ENCODE measurements at regions not wholly inside any gene's neighbourhood (a gene's known extent, or its start where the extent isn't known, plus 50 kb on each side); places are given as distances from the start of the nearest gene placed in this dataset.

DNA sequence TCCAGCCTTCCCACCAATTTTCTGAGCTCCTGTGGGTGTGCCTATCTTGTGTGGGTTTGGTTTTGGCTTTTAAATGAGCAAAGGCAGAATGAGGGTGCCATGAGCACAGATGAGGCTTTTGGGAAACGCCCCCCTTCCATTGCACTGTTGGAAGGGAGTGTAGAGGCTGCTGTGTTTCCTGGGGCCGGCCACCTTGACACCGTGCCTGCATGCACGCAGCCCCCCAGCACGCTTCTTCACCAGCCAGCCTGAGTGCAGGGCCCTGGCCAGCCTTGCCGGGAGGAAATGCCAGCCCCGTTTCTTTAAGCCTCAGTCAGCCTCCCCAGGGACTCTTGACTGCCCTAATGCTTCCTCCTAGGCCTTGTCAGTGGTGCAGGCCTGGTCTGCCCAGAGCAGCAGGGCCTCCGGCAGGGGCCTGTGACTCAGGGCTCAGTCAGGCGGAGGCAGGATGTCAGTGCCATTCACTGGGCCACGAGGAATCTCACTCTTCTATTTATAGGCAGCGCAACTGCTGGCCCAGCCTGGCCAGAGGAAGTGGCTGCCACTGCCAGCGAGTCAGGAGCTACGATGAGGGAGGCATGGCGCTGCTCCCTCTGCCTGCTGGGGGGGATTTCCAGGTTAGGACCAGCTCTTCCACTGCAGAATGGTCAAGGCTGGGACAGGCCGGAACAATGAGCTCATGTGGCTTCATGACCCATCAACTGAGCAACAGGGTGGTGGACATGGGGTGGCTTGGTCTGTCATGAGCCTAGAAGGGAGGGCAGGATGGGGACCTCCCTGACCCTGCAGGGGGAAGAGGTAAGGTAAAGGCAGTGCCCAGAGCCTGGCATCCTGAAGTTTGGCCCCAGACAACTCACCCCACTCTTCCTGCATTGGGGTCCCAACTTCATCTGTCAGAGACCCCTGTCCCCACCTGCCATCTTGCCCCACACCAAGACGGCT, 205.2 kb downstream of the RAB11FIP4 start:
- peak; percentile 25 for DNase-seq
- H3K27ac Mint-ChIP-seq, result no peak overlapping the region
- intact Hi-C loops (cut with micrococcal nuclease), result no loop called here
- no peaks in the 10 kb centered on the region for H3K9me3 Mint-ChIP-seq
- no peaks in the 10 kb centered on the region for H3K27me3 Mint-ChIP-seq (ENCODE audit: low read depth)
- no peak overlapping the region for H3K4me3 Mint-ChIP-seq
- H3K4me1 Mint-ChIP-seq (ENCODE audit: low read depth), result no peaks in the 10 kb centered on the region
- H3K36me3 Mint-ChIP-seq (ENCODE audit: low read depth), result no peaks in the 10 kb centered on the region
- CTCF ChIA-PET, result interaction anchor here (0.6 kb wide), 2 partner anchors 135 to 212 kb away, joined by 3 read pairs; no protein-coding TSS in a partner anchor

DNA sequence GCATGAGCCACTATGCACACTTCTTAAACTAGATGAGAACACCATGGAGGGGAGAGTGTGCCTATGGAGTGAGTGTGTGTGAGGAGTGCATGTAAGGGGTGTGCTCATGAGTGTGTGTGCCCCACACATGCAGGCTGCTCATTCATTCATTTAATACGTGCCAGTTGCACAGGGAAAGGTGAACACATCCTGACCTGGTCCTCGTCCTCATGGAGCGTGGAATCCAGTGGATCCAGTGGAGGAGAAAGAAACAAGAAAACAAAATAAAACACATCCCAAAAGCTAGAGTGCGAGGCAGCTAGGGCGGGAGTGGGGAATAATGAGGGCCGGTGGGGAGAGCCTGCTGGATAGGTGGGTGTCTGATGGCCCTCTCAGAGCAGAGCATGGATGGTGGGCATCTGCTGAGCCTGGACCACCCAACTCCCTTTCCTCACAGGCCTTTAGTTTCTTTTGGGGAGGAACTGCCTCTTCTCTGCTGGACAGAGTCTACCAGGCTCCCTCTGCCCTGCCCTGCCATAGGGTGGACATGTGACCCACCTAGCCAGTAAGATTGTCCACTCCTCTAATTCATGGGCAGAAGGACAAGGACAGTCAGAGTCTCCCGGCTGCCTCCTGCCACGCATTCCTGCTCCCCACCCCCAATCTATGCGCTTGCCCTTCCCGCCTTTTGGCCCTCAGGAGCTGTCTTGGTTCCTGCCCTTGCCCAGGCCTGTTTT, 204.3 kb downstream of the RAB11FIP4 start:
- Mint-ChIP-seq H3K36me3 (ENCODE audit: low read depth) (no peaks in the 10 kb centered on the region), H3K9me3 (no peaks in the 10 kb centered on the region), H3K27me3 (ENCODE audit: low read depth) (no peaks in the 10 kb centered on the region), H3K4me1 (ENCODE audit: low read depth) (no peaks in the 10 kb centered on the region), H3K4me3 (no peak overlapping the region), H3K27ac (no peak overlapping the region)
- intact Hi-C loops (cut with micrococcal nuclease), result no loop called here
- no peak for DNase-seq
- CTCF ChIA-PET, result interaction anchor here (0.6 kb wide), 1 partner anchor 213 kb away, joined by 3 read pairs; no protein-coding TSS in a partner anchor

DNA sequence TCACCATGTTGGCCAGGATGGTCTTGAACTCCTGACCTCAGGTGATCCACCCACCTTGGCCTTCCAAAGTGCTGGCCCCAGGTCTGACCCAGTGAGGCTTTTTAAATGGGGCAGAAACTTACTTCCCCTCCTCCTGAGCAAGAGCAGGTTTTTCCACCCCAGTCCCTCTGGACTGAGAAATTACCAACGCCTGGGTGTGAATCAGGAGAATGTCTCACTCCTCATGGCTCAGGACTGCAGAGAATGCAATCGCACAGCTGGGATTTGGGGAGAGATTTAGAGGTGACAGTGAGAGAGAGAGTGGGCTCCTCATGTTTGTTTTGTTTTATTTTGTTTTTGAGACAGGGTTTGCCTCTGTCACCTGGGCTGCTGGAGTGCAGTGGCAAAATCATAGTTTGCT, 203.6 kb downstream of the RAB11FIP4 start:
- Mint-ChIP-seq H3K4me3 (no peak overlapping the region), H3K9me3 (no peaks in the 10 kb centered on the region), H3K36me3 (ENCODE audit: low read depth) (no peaks in the 10 kb centered on the region), H3K4me1 (ENCODE audit: low read depth) (no peaks in the 10 kb centered on the region), H3K27me3 (ENCODE audit: low read depth) (no peaks in the 10 kb centered on the region), H3K27ac (no peak overlapping the region)
- intact Hi-C loops (cut with micrococcal nuclease), result no loop called here
- no peak for DNase-seq
- CTCF ChIA-PET, result no interaction called here

DNA sequence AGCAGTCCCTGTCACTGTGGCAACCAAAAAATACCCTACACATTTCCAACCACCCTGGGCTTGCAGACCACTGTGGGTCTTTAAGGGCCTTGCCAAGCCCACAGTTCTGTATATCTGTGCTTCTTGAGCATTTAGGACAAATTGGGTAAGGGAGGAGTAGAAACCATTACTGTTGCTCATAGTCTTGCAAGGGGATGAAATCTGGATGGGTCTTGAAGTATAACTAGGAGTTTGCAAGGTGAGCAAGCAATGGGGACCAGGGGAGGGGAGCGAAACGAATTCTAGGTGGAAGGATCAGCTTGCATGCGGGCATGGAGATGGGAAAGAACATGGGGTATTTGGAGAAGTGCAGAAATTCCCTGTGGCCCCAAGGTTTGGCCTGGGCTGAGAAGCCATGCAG, 202.9 kb downstream of the RAB11FIP4 start:
- DNase-seq, result no peak
- H3K9me3 Mint-ChIP-seq, result no peaks in the 10 kb centered on the region
- H3K27ac Mint-ChIP-seq, result no peak overlapping the region
- CTCF ChIA-PET, result no interaction called here
- H3K27me3 Mint-ChIP-seq (ENCODE audit: low read depth), result no peaks in the 10 kb centered on the region
- H3K4me3 Mint-ChIP-seq, result no peak overlapping the region
- intact Hi-C loops (cut with micrococcal nuclease), result no loop called here
- no peaks in the 10 kb centered on the region for H3K4me1 Mint-ChIP-seq (ENCODE audit: low read depth)
- H3K36me3 Mint-ChIP-seq (ENCODE audit: low read depth), result no peaks in the 10 kb centered on the region

DNA sequence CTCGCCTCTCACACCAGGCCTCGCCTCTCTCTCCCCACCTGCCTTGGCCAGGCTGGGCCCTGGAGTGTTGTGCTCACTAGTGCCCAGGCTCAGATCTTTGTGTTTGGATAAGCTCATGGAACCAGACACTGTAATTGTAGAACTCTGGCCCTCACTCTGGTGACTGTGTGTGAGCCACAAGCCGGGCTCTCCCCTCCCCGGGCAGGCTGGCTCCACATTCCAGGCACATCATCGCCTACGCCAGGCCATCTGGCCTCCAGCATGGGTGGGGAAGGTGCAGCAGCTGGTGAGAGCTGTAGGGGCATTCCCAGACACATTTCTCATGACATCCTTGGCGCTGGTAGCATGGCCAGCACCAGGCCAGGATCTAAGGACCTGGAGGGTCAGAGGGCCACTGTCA, 202.3 kb downstream of the RAB11FIP4 start:
- H3K27me3 Mint-ChIP-seq (ENCODE audit: low read depth), result no peaks in the 10 kb centered on the region
- no peaks in the 10 kb centered on the region for H3K4me1 Mint-ChIP-seq (ENCODE audit: low read depth)
- no peak overlapping the region for H3K4me3 Mint-ChIP-seq
- no peaks in the 10 kb centered on the region for H3K36me3 Mint-ChIP-seq (ENCODE audit: low read depth)
- CTCF ChIA-PET, result no interaction called here
- no peak for DNase-seq
- no peaks in the 10 kb centered on the region for H3K9me3 Mint-ChIP-seq
- intact Hi-C loops (cut with micrococcal nuclease), result no loop called here
- no peak overlapping the region for H3K27ac Mint-ChIP-seq

DNA sequence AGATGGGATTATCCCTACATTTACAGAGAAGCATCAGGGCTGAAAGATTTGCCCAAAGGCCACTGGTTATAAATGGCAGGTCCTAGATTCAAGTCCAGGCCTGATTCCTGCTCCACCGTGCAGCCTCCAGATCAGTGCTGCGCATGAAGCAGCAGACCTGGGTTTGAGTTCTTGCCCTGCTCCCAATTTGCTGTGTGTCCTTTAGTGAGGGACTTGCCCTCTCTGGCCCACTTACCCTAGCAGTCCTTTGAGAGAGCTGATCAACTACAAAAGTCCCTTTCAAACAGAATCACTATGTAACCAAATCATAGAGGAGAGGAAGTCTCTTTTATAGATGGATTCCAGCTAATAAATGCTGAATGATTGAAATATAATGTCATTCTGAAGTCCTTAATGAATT, 200.4 kb downstream of the RAB11FIP4 start:
- CTCF ChIA-PET, result no interaction called here
- Mint-ChIP-seq H3K36me3 (ENCODE audit: low read depth) (no peaks in the 10 kb centered on the region), H3K27me3 (ENCODE audit: low read depth) (no peaks in the 10 kb centered on the region), H3K9me3 (no peaks in the 10 kb centered on the region), H3K4me1 (ENCODE audit: low read depth) (no peaks in the 10 kb centered on the region), H3K4me3 (no peak overlapping the region), H3K27ac (no peak overlapping the region)
- intact Hi-C loops (cut with micrococcal nuclease), result no loop called here
- DNase-seq, result no peak

DNA sequence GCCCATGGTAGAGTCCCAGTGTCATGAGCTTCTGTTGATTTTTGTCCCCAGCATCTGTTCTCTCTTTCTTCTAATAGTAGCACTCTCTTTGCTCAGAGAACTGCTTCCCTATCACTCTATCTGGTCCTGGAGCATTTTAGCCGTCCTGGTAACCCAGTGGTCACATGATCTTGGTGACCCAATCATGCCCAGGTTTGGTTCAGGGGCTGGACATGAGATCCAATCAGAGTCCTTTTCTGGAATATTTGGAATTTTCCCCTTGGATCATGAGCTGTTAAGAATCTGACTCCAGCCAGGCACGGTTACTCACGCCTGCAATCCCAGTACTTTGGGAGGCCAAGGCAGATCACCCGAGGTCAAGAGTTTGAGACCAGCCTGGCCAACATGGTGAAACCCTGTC, 197.0 kb downstream of the RAB11FIP4 start:
- no peaks in the 10 kb centered on the region for H3K36me3 Mint-ChIP-seq (ENCODE audit: low read depth)
- no peaks in the 10 kb centered on the region for H3K9me3 Mint-ChIP-seq
- no peak overlapping the region for H3K4me3 Mint-ChIP-seq
- H3K27me3 Mint-ChIP-seq (ENCODE audit: low read depth), result no peaks in the 10 kb centered on the region
- no peak for DNase-seq
- CTCF ChIA-PET, result no interaction called here
- intact Hi-C loops (cut with micrococcal nuclease), result no loop called here
- H3K27ac Mint-ChIP-seq, result no peak overlapping the region
- no peaks in the 10 kb centered on the region for H3K4me1 Mint-ChIP-seq (ENCODE audit: low read depth)

DNA sequence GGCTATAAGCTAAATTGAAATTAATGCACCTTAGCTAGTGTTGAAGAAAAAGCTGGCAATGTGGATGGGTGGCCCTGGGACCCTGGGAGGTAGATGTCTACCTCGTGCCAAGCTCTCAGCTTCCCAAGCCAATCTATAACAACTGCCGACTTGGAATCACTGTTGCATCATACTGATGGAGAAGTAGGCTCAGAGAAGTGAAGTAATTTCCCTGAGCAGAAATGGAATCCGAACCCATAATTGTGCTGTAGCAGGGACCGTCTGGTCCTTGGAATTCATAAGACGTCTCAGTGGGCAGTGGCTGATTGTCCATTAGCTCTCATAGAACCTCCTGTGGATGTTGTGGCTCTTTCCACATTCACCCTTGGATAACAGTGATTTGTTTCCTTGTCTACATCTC, 196.6 kb downstream of the RAB11FIP4 start:
- Mint-ChIP-seq H3K9me3 (no peaks in the 10 kb centered on the region), H3K4me3 (no peak overlapping the region), H3K27ac (no peak overlapping the region), H3K36me3 (ENCODE audit: low read depth) (no peaks in the 10 kb centered on the region), H3K4me1 (ENCODE audit: low read depth) (no peaks in the 10 kb centered on the region), H3K27me3 (ENCODE audit: low read depth) (no peaks in the 10 kb centered on the region)
- CTCF ChIA-PET, result no interaction called here
- DNase-seq, result no peak
- intact Hi-C loops (cut with micrococcal nuclease), result no loop called here

All from activated naive CD4-positive, alpha-beta T cell treated with anti-CD3 and anti-CD28 coated beads for 36 hours (primary cell).